Psoas muscle (tissue), 7 donors: ENCODE measurements at regions not wholly inside any gene's neighbourhood (a gene's known extent, or its start where the extent isn't known, plus 50 kb on each side); places are given as distances from the start of the nearest gene placed in this dataset.
A peak's percentile ranks its signal among the peaks of the same experiment; 100 is the strongest.

Experiments used
- ATAC-seq, 4 donors: fragments of 200-7000 bp; cut with Tn5 transposase; one replicate each; pipeline ENCODE4 v1.9.1; 2020; ENCODE audit warnings: moderate library complexity in 3 of 4, mild to moderate bottlenecking in 2 of 4
- DNase-seq, 2 donors: peaks; one replicate each; pipeline ENCODE4 v3.0.0-alpha.2; 2020
- H3K27ac ChIP-seq: fragments of 200-600 bp; one replicate; pipeline ENCODE4 v1.8.0; 2022
- H3K27me3 ChIP-seq, 3 donors: fragments of 200-600 bp in 1 of 3; one replicate each; pipeline versions ENCODE4 v1.6.1 to v1.8.0; 2013 to 2022; ENCODE audit warnings: low read length in 2 of 3, mild to moderate bottlenecking in 2 of 3, moderate library complexity in 1 of 3; ENCODE audit not compliant: insufficient read depth in 3 of 3
- H3K36me3 ChIP-seq, 2 donors: fragments of 200-600 bp in 1 of 2; one replicate each; pipeline versions ENCODE4 v1.6.1 to v1.8.0; 2013 to 2022; ENCODE audit warnings: low read depth in 1 of 2, mild to moderate bottlenecking in 1 of 2, moderate library complexity in 1 of 2; ENCODE audit not compliant: insufficient read depth in 1 of 2
- H3K4me1 ChIP-seq: fragments of 200-600 bp; one replicate; pipeline ENCODE4 v1.8.0; 2022
- H3K4me3 ChIP-seq: fragments of 200-600 bp; one replicate; pipeline ENCODE4 v1.8.0; 2022; ENCODE audit warnings: mild to moderate bottlenecking
- H3K9me3 ChIP-seq: fragments of 200-600 bp; one replicate; pipeline ENCODE4 v1.8.0; 2022
- CTCF ChIP-seq: fragments of 200-600 bp; IDR thresholded peaks from one replicate; pipeline ENCODE4 v1.8.0; 2022; ENCODE audit warnings: antibody characterized with exemption
- WGBS, 3 donors: extraction: QIAGEN DNeasy Blood & Tissue Kit; methylation state at CpG; one replicate each; pipeline versions ENCODE4 v1.1.6 to v1.1.7; 2013; 5-methylcytosine and 5-hydroxymethylcytosine counted together
- intact Hi-C, 2 donors: fragments of 100-400 bp; cut with DNase I; formaldehyde crosslinking; loops; one replicate each; pipeline versions ENCODE4 v1.11.0 to v1.14.2; 2022
- donor health status: healthy with polysubstance abuse.
- donor health status: DM: no; HTN: no; CAD: no; lungs with moderate emphysema.
- donor health status: Bipolar disorder and iron deficiency.
- donor health status: healthy.
- donor health status: DM: yes; HTN: yes; CAD: no.
- donor health status: DM: no; HTN: no; CAD: no.
- donor health status: DM: yes; HTN: yes; CAD: no.

GRCh38 chr1:212205843-212206242 lies 79.4 kb upstream of the PPP2R5A start:
- intact Hi-C loops, result no loop called here
- ATAC-seq (peak in 2 of 4 donors; percentile 9 to 44), DNase-seq (no peak)
- Histone ChIP-seq H3K9me3 (no peaks in the 10 kb centered on the region), H3K4me1 (peaks cover 8% of the 10 kb centered on the region), H3K4me3 (no peak overlapping the region), H3K36me3 (no peaks in the 10 kb centered on the region), H3K27me3 (no peaks in the 10 kb centered on the region), H3K27ac (no peak overlapping the region)
- no peak for TF ChIP-seq CTCF
- 67 to 92% (median 89%) methylated on average over 5 of the region's 5 CpGs for WGBS, 3 donors

DNA sequence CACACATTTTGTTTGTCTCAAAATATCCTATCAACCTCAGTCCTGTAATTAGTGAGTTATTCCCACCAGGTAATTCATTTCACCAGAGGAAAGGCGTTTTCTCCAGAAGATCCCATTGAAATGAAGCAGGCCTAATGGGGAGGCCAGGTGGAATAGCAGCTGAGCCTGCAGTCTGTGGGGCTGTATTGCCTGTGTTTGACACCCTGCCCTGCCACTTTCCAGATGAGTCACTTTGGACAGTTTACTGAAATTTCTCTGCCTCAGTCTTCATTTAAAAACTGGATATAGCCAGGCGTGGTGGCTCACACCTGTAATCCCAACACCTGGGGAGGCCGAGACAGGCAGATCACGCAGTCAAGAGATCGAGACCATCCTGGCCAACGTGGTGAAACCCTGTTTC lies 78.1 kb upstream of the PPP2R5A start:
- H3K4me3 ChIP-seq, result no peak overlapping the region
- no peaks in the 10 kb centered on the region for H3K9me3 ChIP-seq
- TF ChIP-seq CTCF, result no peak
- H3K27ac ChIP-seq, result peak overlapping the region; percentile 60
- intact Hi-C loops, result no loop called here
- H3K36me3 ChIP-seq, result no peaks in the 10 kb centered on the region
- no peak for DNase-seq
- H3K4me1 ChIP-seq, result peaks cover 8% of the 10 kb centered on the region
- peak in 3 of 4 donors; percentile 58 to 67 (median 62) for ATAC-seq
- no peaks in the 10 kb centered on the region for H3K27me3 ChIP-seq
- 92 to 97% (median 96%) methylated on average over 6 of the region's 6 CpGs for WGBS, 3 donors

GRCh38 chr1:212207822-212208520 lies 77.2 kb upstream of the PPP2R5A start:
- H3K4me1 ChIP-seq, result peaks cover 8% of the 10 kb centered on the region
- no peaks in the 10 kb centered on the region for H3K9me3 ChIP-seq
- WGBS, 3 donors, result 59 to 73% (median 66%) methylated on average over 5 of the region's 5 CpGs
- no peak overlapping the region for H3K4me3 ChIP-seq
- no peaks in the 10 kb centered on the region for H3K27me3 ChIP-seq
- DNase-seq (peak in 1 of 2 donors; percentile 59), ATAC-seq (peak; percentile 75 to 97 (median 92))
- no peaks in the 10 kb centered on the region for H3K36me3 ChIP-seq
- no peak for TF ChIP-seq CTCF
- H3K27ac ChIP-seq, result peak overlapping the region; percentile 60
- intact Hi-C loops, result no loop called here

GRCh38 chr1:212208978-212209644 lies 76.1 kb upstream of the PPP2R5A start:
- WGBS, 3 donors, result 75 to 93% (median 75%) methylated on average over 2 of the region's 2 CpGs
- no peak for DNase-seq
- ATAC-seq, result no peak
- Histone ChIP-seq H3K27me3 (no peaks in the 10 kb centered on the region), H3K9me3 (no peaks in the 10 kb centered on the region), H3K4me3 (no peak overlapping the region), H3K36me3 (no peaks in the 10 kb centered on the region), H3K27ac (no peak overlapping the region), H3K4me1 (peaks cover 8% of the 10 kb centered on the region)
- TF ChIP-seq CTCF, result no peak
- intact Hi-C loops, result no loop called here
